ENCODE measurements at regions not wholly inside any gene's neighbourhood (a gene's known extent, or its start where the extent isn't known, plus 50 kb on each side); places are given as distances from the start of the nearest gene placed in this dataset.

- H3K4me3 ChIP-seq (ENCODE audit: low read length): no peak overlapping the region
- no peak overlapping the region for H3K27ac ChIP-seq (ENCODE audit: low read length)
- 20% methylated on average over 2 of the region's 2 CpGs for WGBS
- no peaks in the 10 kb centered on the region for H3K9me3 ChIP-seq (ENCODE audit: control insufficient read depth, low read length)
- no peaks in the 10 kb centered on the region for H3K27me3 ChIP-seq (ENCODE audit: control insufficient read depth, insufficient read depth)
- no peak for DNase-seq
- intact Hi-C loops (cut with DNase I): no loop called here
- H3K4me1 ChIP-seq (ENCODE audit: control insufficient read depth, insufficient read depth, low read length): peaks cover 2% of the 10 kb centered on the region
- no peak for ATAC-seq
Measured at GRCh38 chr3:25002052-25002451, 426.0 kb upstream of the RARB start.

- H3K9me3 ChIP-seq (ENCODE audit: control insufficient read depth, low read length): no peaks in the 10 kb centered on the region
- WGBS: 20% methylated on average over 2 of the region's 2 CpGs
- ATAC-seq (peak; percentile 83 to 88), DNase-seq (no peak)
- peak overlapping the region; percentile 48 for H3K27ac ChIP-seq (ENCODE audit: low read length)
- H3K4me3 ChIP-seq (ENCODE audit: low read length): no peak overlapping the region
- peaks cover 6% of the 10 kb centered on the region for H3K4me1 ChIP-seq (ENCODE audit: control insufficient read depth, insufficient read depth, low read length)
- intact Hi-C loops (cut with DNase I): no loop called here
- H3K27me3 ChIP-seq (ENCODE audit: control insufficient read depth, insufficient read depth): no peaks in the 10 kb centered on the region
Measured at GRCh38 chr3:25007974-25008658, 419.9 kb upstream of the RARB start.

GRCh38 chr3:25009665-25010064 lies 418.4 kb upstream of the RARB start:
- Histone ChIP-seq H3K4me1 (ENCODE audit: control insufficient read depth, insufficient read depth, low read length) (peaks cover 6% of the 10 kb centered on the region), H3K9me3 (ENCODE audit: control insufficient read depth, low read length) (no peaks in the 10 kb centered on the region), H3K27ac (ENCODE audit: low read length) (no peak overlapping the region), H3K27me3 (ENCODE audit: control insufficient read depth, insufficient read depth) (no peaks in the 10 kb centered on the region), H3K4me3 (ENCODE audit: low read length) (no peak overlapping the region)
- DNase-seq (no peak), ATAC-seq (peak in 1 of 2 donors; percentile 87)
- intact Hi-C loops (cut with DNase I): no loop called here
- 53% methylated on average over 2 of the region's 2 CpGs for WGBS

- no peak for ATAC-seq
- Histone ChIP-seq H3K9me3 (ENCODE audit: control insufficient read depth, low read length) (no peaks in the 10 kb centered on the region), H3K27ac (ENCODE audit: low read length) (no peak overlapping the region), H3K4me1 (ENCODE audit: control insufficient read depth, insufficient read depth, low read length) (no peaks in the 10 kb centered on the region), H3K27me3 (ENCODE audit: control insufficient read depth, insufficient read depth) (no peaks in the 10 kb centered on the region), H3K4me3 (ENCODE audit: low read length) (no peak overlapping the region)
- DNase-seq: no peak
- intact Hi-C loops (cut with DNase I): no loop called here
Measured at GRCh38 chr3:25015599-25015998, 412.5 kb upstream of the RARB start.

GRCh38 chr3:25018909-25019308 lies 409.2 kb upstream of the RARB start:
- H3K4me1 ChIP-seq (ENCODE audit: control insufficient read depth, insufficient read depth, low read length): no peaks in the 10 kb centered on the region
- H3K27me3 ChIP-seq (ENCODE audit: control insufficient read depth, insufficient read depth): no peaks in the 10 kb centered on the region
- no peak overlapping the region for H3K27ac ChIP-seq (ENCODE audit: low read length)
- no peak for DNase-seq
- intact Hi-C loops (cut with DNase I): no loop called here
- ATAC-seq: no peak
- no peaks in the 10 kb centered on the region for H3K9me3 ChIP-seq (ENCODE audit: control insufficient read depth, low read length)
- H3K4me3 ChIP-seq (ENCODE audit: low read length): no peak overlapping the region

DNA sequence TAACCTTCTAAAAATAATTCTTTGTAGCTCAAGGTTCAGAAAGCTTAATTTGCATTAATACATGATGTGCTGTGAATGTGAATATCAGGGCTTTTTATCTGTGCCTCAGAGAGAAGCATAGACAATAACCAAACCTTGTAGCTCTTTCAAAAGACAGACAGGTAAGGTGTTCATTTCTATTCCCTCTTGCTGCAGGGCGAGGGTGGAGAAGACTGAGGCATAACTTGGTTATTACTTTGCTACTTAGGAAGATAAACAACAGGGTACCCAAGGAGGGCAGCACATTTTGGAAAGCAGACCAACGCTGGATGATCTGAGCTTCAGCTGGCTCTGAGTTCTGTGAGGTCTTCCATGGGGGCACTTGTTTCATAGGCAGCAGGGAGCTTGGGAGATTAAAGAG lies 408.6 kb upstream of the RARB start:
- no peak overlapping the region for H3K4me3 ChIP-seq (ENCODE audit: low read length)
- no peaks in the 10 kb centered on the region for H3K4me1 ChIP-seq (ENCODE audit: control insufficient read depth, insufficient read depth, low read length)
- H3K27me3 ChIP-seq (ENCODE audit: control insufficient read depth, insufficient read depth): no peaks in the 10 kb centered on the region
- WGBS: 80% methylated on average over 2 of the region's 2 CpGs
- intact Hi-C loops (cut with DNase I): no loop called here
- no peaks in the 10 kb centered on the region for H3K9me3 ChIP-seq (ENCODE audit: control insufficient read depth, low read length)
- H3K27ac ChIP-seq (ENCODE audit: low read length): no peak overlapping the region
- ATAC-seq (no peak), DNase-seq (no peak)

- 84% methylated on average over 3 of the region's 3 CpGs for WGBS
Measured at GRCh38 chr3:25021816-25022215, 406.2 kb upstream of the RARB start.

DNA sequence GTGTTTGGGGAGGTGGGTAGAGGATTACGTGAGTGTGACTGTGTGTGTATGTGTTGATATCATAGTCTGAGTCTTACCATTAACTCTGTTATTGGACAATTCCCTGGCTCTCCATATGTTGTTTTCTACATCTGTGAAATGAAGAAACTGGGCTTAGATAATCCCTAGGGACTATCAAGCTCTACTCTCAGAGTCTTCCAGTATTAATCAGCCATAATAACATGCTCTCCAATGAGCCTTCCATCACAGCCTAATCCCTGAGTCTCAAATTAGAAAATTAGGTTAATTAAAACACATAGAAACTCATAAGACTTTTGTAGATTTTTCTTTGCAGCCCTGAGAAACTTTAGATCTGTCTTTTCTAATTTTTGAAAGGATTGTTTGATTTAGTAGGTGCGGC lies 404.2 kb upstream of the RARB start:
- intact Hi-C loops (cut with DNase I): loop anchor here in 1 of 4 donors (10.0 kb wide), 1 partner anchor 571 kb away; no protein-coding TSS in a partner anchor
- Histone ChIP-seq H3K4me1 (ENCODE audit: control insufficient read depth, insufficient read depth, low read length) (no peaks in the 10 kb centered on the region), H3K4me3 (ENCODE audit: low read length) (no peak overlapping the region), H3K27ac (ENCODE audit: low read length) (no peak overlapping the region), H3K9me3 (ENCODE audit: control insufficient read depth, low read length) (no peaks in the 10 kb centered on the region), H3K27me3 (ENCODE audit: control insufficient read depth, insufficient read depth) (no peaks in the 10 kb centered on the region)
- no peak for DNase-seq
- 89% methylated on average over 2 of the region's 2 CpGs for WGBS
- no peak for ATAC-seq

More at GRCh38 chr3:25021816-25022215, 406.2 kb upstream of the RARB start:
- Histone ChIP-seq H3K9me3 (ENCODE audit: control insufficient read depth, low read length) (no peaks in the 10 kb centered on the region), H3K4me3 (ENCODE audit: low read length) (no peak overlapping the region), H3K27ac (ENCODE audit: low read length) (no peak overlapping the region), H3K4me1 (ENCODE audit: control insufficient read depth, insufficient read depth, low read length) (no peaks in the 10 kb centered on the region), H3K27me3 (ENCODE audit: control insufficient read depth, insufficient read depth) (no peaks in the 10 kb centered on the region)
- intact Hi-C loops (cut with DNase I): loop anchor here in 1 of 4 donors (10.0 kb wide), 1 partner anchor 573 kb away; no protein-coding TSS in a partner anchor
- ATAC-seq (peak; percentile 51 to 61), DNase-seq (no peak)

DNA sequence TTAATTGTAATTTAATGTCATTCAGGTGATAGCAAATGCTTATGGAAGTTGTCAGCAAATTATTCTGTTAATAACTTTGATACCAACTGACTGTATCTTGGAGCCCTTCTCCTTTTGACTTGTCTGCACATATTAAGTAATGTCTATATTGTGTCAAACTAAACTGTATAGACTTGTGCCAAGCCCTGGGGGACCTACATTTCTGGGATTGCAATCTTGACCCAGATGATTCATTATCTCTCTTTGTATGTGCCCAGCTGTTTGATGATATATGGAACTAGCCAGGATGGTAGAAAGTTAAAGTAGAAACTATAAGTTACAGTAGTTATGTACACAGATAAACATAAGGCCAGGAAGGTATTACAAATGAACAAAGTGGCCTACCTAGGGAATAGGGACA lies 402.8 kb upstream of the RARB start:
- Histone ChIP-seq H3K27ac (ENCODE audit: low read length) (no peak overlapping the region), H3K4me3 (ENCODE audit: low read length) (no peak overlapping the region), H3K9me3 (ENCODE audit: control insufficient read depth, low read length) (no peaks in the 10 kb centered on the region), H3K27me3 (ENCODE audit: control insufficient read depth, insufficient read depth) (no peaks in the 10 kb centered on the region), H3K4me1 (ENCODE audit: control insufficient read depth, insufficient read depth, low read length) (no peaks in the 10 kb centered on the region)
- ATAC-seq: no peak
- intact Hi-C loops (cut with DNase I): loop anchor here in 1 of 4 donors (10.0 kb wide), 1 partner anchor 570 kb away; no protein-coding TSS in a partner anchor
- DNase-seq: no peak

DNA sequence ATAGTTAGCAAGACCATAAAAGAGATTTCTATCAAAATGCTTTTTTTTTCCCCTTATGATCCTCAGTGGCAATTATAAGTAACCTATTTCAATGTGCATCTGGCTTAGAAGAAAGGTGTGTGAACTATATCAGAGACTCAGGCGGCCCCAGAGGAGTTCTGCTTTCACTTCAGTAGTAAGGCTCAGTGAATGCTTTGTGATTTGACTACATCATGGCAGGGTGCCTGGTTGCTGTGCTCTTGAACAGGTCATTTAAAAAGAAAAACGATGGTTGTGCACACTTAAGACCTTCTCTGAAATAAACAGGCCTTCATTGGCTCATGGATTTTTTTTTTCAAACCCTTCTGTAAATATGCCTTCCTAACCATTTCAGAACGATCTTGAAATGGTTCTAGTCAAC lies 400.4 kb upstream of the RARB start:
- Histone ChIP-seq H3K9me3 (ENCODE audit: control insufficient read depth, low read length) (no peaks in the 10 kb centered on the region), H3K27ac (ENCODE audit: low read length) (no peak overlapping the region), H3K4me1 (ENCODE audit: control insufficient read depth, insufficient read depth, low read length) (no peaks in the 10 kb centered on the region), H3K27me3 (ENCODE audit: control insufficient read depth, insufficient read depth) (no peaks in the 10 kb centered on the region), H3K4me3 (ENCODE audit: low read length) (no peak overlapping the region)
- WGBS: 61% methylated on average over 3 of the region's 3 CpGs
- DNase-seq (no peak), ATAC-seq (no peak)
- intact Hi-C loops (cut with DNase I): loop anchor here in 1 of 4 donors (10.0 kb wide), 1 partner anchor 567 kb away; no protein-coding TSS in a partner anchor

DNA sequence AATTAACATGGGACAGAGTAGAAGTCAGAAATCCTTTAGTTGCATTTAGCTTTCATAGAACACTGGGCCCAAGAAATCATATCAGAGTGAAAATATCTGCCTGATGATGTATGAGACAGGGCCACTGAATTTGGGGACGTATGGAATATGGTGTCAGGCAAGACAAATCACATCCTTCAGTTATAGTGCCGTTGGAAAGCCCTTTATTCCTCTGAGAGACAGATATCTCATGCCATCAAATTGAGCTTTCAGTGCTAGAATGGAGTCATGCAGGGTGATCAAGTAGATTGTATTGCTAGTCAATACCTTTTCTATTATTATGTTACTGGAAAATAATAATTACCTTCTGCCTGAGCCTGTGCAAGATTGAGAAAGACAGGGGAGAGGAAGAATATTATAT lies 398.2 kb upstream of the RARB start:
- Histone ChIP-seq H3K27me3 (ENCODE audit: control insufficient read depth, insufficient read depth) (no peaks in the 10 kb centered on the region), H3K4me1 (ENCODE audit: control insufficient read depth, insufficient read depth, low read length) (no peaks in the 10 kb centered on the region), H3K4me3 (ENCODE audit: low read length) (no peak overlapping the region), H3K27ac (ENCODE audit: low read length) (no peak overlapping the region), H3K9me3 (ENCODE audit: control insufficient read depth, low read length) (no peaks in the 10 kb centered on the region)
- 59% methylated on average over 2 of the region's 2 CpGs for WGBS
- intact Hi-C loops (cut with DNase I): loop anchor here (5.0 to 10.0 kb wide), 4 partner anchors 395 to 565 kb away; partner anchors contain the start of gene RARB (in 1 of the 4)
- ATAC-seq (no peak), DNase-seq (no peak)

Measured in right cardiac atrium (tissue), 5 donors.